H9 (cell line): ENCODE measurements at regions not wholly inside any gene's neighbourhood (a gene's known extent, or its start where the extent isn't known, plus 50 kb on each side); places are given as distances from the start of the nearest gene placed in this dataset.

ENCODE experiments used
- DNase-seq: peaks from one replicate; pipeline ENCODE4 v3.0.0-alpha.2; 2017
- H2AFZ ChIP-seq: one replicate; pipeline ENCODE4 v1.6.1; 2013; ENCODE audit warnings: mild to moderate bottlenecking, low read length, control low read depth, moderate library complexity
- H2AK5ac ChIP-seq: 2 replicates; pipeline ENCODE4 v1.6.1; 2013; ENCODE audit warnings: low read length, control low read depth, mixed read lengths; ENCODE audit not compliant: insufficient read length
- H2BK120ac ChIP-seq: one replicate; pipeline ENCODE4 v1.6.1; 2013; ENCODE audit warnings: low read depth, mild to moderate bottlenecking, low read length, control low read depth, inconsistent platforms; ENCODE audit not compliant: poor library complexity, severe bottlenecking
- H2BK12ac ChIP-seq: 2 replicates; pipeline ENCODE4 v1.6.1; 2013; ENCODE audit warnings: low read length, control low read depth, mixed read lengths, low read depth; ENCODE audit not compliant: insufficient read length
- H2BK15ac ChIP-seq: 2 replicates; pipeline ENCODE4 v1.6.1; 2013; ENCODE audit warnings: low read depth, low read length, control low read depth
- H2BK20ac ChIP-seq: one replicate; pipeline ENCODE4 v1.6.1; 2013; ENCODE audit warnings: low read depth, mild to moderate bottlenecking, low read length, control low read depth, inconsistent platforms; ENCODE audit not compliant: poor library complexity, severe bottlenecking
- H2BK5ac ChIP-seq: 2 replicates; pipeline ENCODE4 v1.6.1; 2013; ENCODE audit warnings: low read length, control low read depth, mixed read lengths; ENCODE audit not compliant: insufficient read length
- H3K14ac ChIP-seq: 2 replicates; pipeline ENCODE4 v1.6.1; 2013; ENCODE audit warnings: low read length, control low read depth; ENCODE audit not compliant: insufficient read depth
- H3K18ac ChIP-seq: 2 replicates; pipeline ENCODE4 v1.6.1; 2013; ENCODE audit warnings: low read depth, mild to moderate bottlenecking, mixed read lengths, low read length, control low read depth; ENCODE audit not compliant: insufficient read length
- H3K23ac ChIP-seq: 2 replicates; pipeline ENCODE4 v1.6.1; 2013; ENCODE audit warnings: low read length, control low read depth, mixed read lengths, low read depth; ENCODE audit not compliant: insufficient read length
- H3K23me2 ChIP-seq: 2 replicates; pipeline ENCODE4 v1.6.1; 2013; ENCODE audit warnings: low read depth, mild to moderate bottlenecking, mixed read lengths, low read length, control low read depth; ENCODE audit not compliant: insufficient read length, poor library complexity, severe bottlenecking
- H3K27ac ChIP-seq: 2 replicates; pipeline ENCODE4 v1.5.1; 2013; ENCODE audit warnings: low read length, control low read depth, mixed read lengths, low read depth; ENCODE audit not compliant: insufficient read length
- H3K27me3 ChIP-seq: 2 replicates; pipeline ENCODE4 v1.6.1; 2013; ENCODE audit warnings: low read length, control low read depth, inconsistent platforms; ENCODE audit not compliant: insufficient read depth
- H3K4ac ChIP-seq: 2 replicates; pipeline ENCODE4 v1.6.1; 2013; ENCODE audit warnings: low read depth, mild to moderate bottlenecking, control low read depth, inconsistent platforms, low read length, moderate library complexity
- H3K4me1 ChIP-seq: 2 replicates; pipeline ENCODE4 v1.6.1; 2013; ENCODE audit warnings: low read length, control low read depth, inconsistent platforms; ENCODE audit not compliant: insufficient read depth
- H3K4me2 ChIP-seq: 2 replicates; pipeline ENCODE4 v1.6.1; 2013; ENCODE audit warnings: low read length, control low read depth, mixed read lengths; ENCODE audit not compliant: insufficient read length, insufficient read depth
- H3K56ac ChIP-seq: 2 replicates; pipeline ENCODE4 v1.6.1; 2013; ENCODE audit warnings: low read depth, mild to moderate bottlenecking, mixed read lengths, low read length, control low read depth; ENCODE audit not compliant: insufficient read length
- H3K79me1 ChIP-seq: 2 replicates; pipeline ENCODE4 v1.6.1; 2013; ENCODE audit warnings: low read depth, mild to moderate bottlenecking, moderate library complexity, low read length, control low read depth, inconsistent platforms; ENCODE audit not compliant: insufficient read depth, poor library complexity, severe bottlenecking
- H3K79me2 ChIP-seq: 2 replicates; pipeline ENCODE4 v1.6.1; 2013; ENCODE audit warnings: low read length, control low read depth, inconsistent platforms; ENCODE audit not compliant: insufficient read depth
- H3K9ac ChIP-seq: 2 replicates; pipeline ENCODE4 v1.6.1; 2013; ENCODE audit warnings: low read length, control low read depth, mixed read lengths; ENCODE audit not compliant: insufficient read length; ENCODE audit errors: extremely low read depth
- H3K9me3 ChIP-seq: one replicate; pipeline ENCODE4 v1.6.1; 2013; ENCODE audit warnings: low read depth, low read length, inconsistent platforms; ENCODE audit not compliant: control insufficient read depth
- H3T11ph ChIP-seq: one replicate; pipeline ENCODE4 v1.6.1; 2013; ENCODE audit warnings: mild to moderate bottlenecking, low read length, control low read depth, inconsistent platforms
- H4K20me1 ChIP-seq: one replicate; pipeline ENCODE4 v1.6.1; 2013; ENCODE audit not compliant: control insufficient read depth, insufficient read length, insufficient read depth
- H4K5ac ChIP-seq: 2 replicates; pipeline ENCODE4 v1.6.1; 2013; ENCODE audit warnings: low read depth, mild to moderate bottlenecking, mixed read lengths, low read length, control low read depth; ENCODE audit not compliant: insufficient read length
- H4K8ac ChIP-seq: replicated peaks from 2 replicates; pipeline ENCODE4 v1.6.1; 2013; ENCODE audit warnings: low read length, control low read depth, mixed read lengths, low read depth; ENCODE audit not compliant: insufficient read length
- H4K91ac ChIP-seq: 2 replicates; pipeline ENCODE4 v1.6.1; 2013; ENCODE audit warnings: low read depth, mild to moderate bottlenecking, moderate library complexity, mixed read lengths, low read length, control low read depth; ENCODE audit not compliant: insufficient read length
- H3K27ac Mint-ChIP-seq, 3 experiments: 2 replicates in 2 of 3; 3 replicates in 1 of 3; pipeline ENCODE4 v1.8.0; 2020 to 2021; ENCODE audit warnings: mixed read lengths in 3 of 3, mild to moderate bottlenecking in 1 of 3, moderate library complexity in 1 of 3
- H3K27me3 Mint-ChIP-seq: 2 replicates; pipeline ENCODE4 v1.8.0; 2021; ENCODE audit warnings: low read depth, mild to moderate bottlenecking, moderate library complexity, mixed read lengths
- H3K36me3 Mint-ChIP-seq, 3 experiments: 2 replicates in 2 of 3; 3 replicates in 1 of 3; pipeline ENCODE4 v1.8.0; 2020 to 2021; ENCODE audit warnings: low read depth in 3 of 3, mixed read lengths in 3 of 3; ENCODE audit not compliant: insufficient read depth in 1 of 3
- H3K4me1 Mint-ChIP-seq, 2 experiments: 2 replicates each; pipeline ENCODE4 v1.8.0; 2020; ENCODE audit warnings: mixed read lengths in 2 of 2
- H3K4me3 Mint-ChIP-seq, 2 experiments: 2 replicates in 1 of 2; 3 replicates in 1 of 2; pipeline ENCODE4 v1.8.0; 2020 to 2021; ENCODE audit warnings: mild to moderate bottlenecking in 2 of 2, mixed read lengths in 2 of 2, moderate library complexity in 1 of 2
- H3K9me3 Mint-ChIP-seq, 2 experiments: 2 replicates in 1 of 2; 3 replicates in 1 of 2; pipeline ENCODE4 v1.8.0; 2020; ENCODE audit warnings: mild to moderate bottlenecking in 2 of 2, mixed read lengths in 2 of 2, moderate library complexity in 1 of 2
- CTCF ChIP-seq: fragments of 200-600 bp; sonication (generic); conservative IDR thresholded peaks from 3 replicates; pipeline ENCODE4 v1.8.0; 2021; ENCODE audit warnings: antibody characterized with exemption, mild to moderate bottlenecking
- WGBS: extraction: QIAGEN DNeasy Blood & Tissue Kit; methylation state at CpG from one replicate; pipeline ENCODE4 v1.1.7; 2013; ENCODE audit warnings: missing lambda C conversion rate, low lambda C conversion rate, mixed read lengths; ENCODE audit not compliant: insufficient read length; ENCODE audit errors: extremely low coverage; 5-methylcytosine and 5-hydroxymethylcytosine counted together

GRCh38 chr3:189375532-189375931 lies 203.8 kb downstream of the TPRG1 start:
- H3K27ac Mint-ChIP-seq, result no peak overlapping the region
- Histone ChIP-seq H3T11ph (no peak overlapping the region), H3K4me2 (no peak overlapping the region), H2BK15ac (no peak overlapping the region), H3K9ac (no peak overlapping the region), H4K20me1 (no peaks in the 10 kb centered on the region), H3K56ac (no peak overlapping the region), H3K27me3 (no peaks in the 10 kb centered on the region), H3K18ac (no peak overlapping the region), H3K9me3 (no peaks in the 10 kb centered on the region), H3K27ac (no peak overlapping the region), H3K79me1 (no peaks in the 10 kb centered on the region), H2AK5ac (no peak overlapping the region), H2BK20ac (no peak overlapping the region), H4K8ac (no peak overlapping the region), H2BK5ac (no peak overlapping the region), H2BK120ac (no peak overlapping the region), H2AFZ (no peak overlapping the region), H3K14ac (no peak overlapping the region), H4K91ac (no peak overlapping the region), H3K4ac (no peak overlapping the region), H3K79me2 (no peaks in the 10 kb centered on the region), H3K23me2 (no peaks in the 10 kb centered on the region), H3K23ac (no peak overlapping the region), H3K4me1 (no peaks in the 10 kb centered on the region), H4K5ac (no peak overlapping the region), H2BK12ac (no peak overlapping the region)
- DNase-seq, result no peak
- H3K36me3 Mint-ChIP-seq, result peaks cover 0 to 19% (median 4%) of the 10 kb centered on the region in 3 experiments; a peak in 5 of 7 replicates
- no peak for TF ChIP-seq CTCF
- WGBS, result no CpG with 5 or more reads among the region's 2 CpGs
- peaks cover 5 to 9% of the 10 kb centered on the region in 2 experiments for H3K4me1 Mint-ChIP-seq
- no peak overlapping the region for H3K4me3 Mint-ChIP-seq
- peaks cover 11 to 14% of the 10 kb centered on the region in 2 experiments; a peak in 4 of 5 replicates for H3K9me3 Mint-ChIP-seq
- no peaks in the 10 kb centered on the region for H3K27me3 Mint-ChIP-seq
